ENCODE measurements at regions not wholly inside any gene's neighbourhood (a gene's known extent, or its start where the extent isn't known, plus 50 kb on each side); places are given as distances from the start of the nearest gene placed in this dataset.
"Not testable (repeated sequence)": the region's sequence is repeated elsewhere in the genome, so short reads cannot be mapped to it uniquely, and the experiment has no call there.

DNA sequence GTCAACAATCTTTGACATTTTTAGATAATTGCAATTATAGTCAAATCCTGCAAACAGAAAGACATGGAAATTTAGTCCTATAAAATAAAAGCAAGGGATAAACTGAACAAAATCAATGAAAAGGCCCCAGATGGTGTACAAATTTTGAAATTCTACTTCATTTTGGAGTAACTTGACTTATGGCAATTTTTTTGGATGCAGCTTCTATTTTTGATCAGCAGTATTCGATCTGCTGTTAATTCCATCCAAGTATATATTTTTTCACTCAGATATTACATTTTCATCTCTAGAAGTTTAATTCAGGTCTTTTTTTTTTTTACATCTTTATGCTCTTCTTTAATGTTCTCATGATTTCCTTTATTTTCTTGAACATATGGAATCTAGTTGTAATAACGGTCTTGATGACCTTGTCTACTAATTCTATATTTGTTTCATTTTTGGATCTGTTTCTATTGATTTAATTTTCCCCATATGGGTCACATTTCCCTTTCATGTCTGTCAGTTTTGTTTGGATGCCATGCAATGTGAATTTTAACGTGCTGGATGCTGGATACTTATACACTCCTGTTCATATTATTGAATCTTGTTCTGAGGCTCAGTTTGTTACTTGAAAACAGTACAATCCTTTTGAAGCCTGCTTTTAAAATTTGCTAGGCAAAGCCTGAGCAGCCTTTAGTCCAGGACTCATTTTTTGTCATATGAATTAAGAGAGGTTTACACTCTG lies 164.3 kb upstream of the FAM3C start:
- DNase-seq = no peak

DNA sequence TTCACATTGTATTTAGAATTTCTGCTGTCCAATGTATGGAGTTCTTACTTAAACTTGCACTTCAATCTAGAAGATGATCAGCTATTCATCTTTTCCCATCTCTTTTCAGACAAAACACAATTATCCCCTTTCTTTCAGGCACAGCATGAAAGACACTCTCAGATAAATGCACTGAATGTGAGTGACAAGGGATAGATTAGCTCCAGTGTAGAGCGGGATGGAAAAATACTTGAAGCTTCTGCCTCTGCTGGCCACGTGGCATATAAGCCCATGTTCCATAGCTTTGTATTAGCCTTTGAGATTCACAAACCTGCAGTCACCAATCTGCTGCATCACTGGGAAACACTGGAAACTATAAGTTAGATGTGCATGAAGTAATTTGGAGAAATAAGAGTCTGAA lies 162.2 kb upstream of the FAM3C start:
- no peak for DNase-seq

DNA sequence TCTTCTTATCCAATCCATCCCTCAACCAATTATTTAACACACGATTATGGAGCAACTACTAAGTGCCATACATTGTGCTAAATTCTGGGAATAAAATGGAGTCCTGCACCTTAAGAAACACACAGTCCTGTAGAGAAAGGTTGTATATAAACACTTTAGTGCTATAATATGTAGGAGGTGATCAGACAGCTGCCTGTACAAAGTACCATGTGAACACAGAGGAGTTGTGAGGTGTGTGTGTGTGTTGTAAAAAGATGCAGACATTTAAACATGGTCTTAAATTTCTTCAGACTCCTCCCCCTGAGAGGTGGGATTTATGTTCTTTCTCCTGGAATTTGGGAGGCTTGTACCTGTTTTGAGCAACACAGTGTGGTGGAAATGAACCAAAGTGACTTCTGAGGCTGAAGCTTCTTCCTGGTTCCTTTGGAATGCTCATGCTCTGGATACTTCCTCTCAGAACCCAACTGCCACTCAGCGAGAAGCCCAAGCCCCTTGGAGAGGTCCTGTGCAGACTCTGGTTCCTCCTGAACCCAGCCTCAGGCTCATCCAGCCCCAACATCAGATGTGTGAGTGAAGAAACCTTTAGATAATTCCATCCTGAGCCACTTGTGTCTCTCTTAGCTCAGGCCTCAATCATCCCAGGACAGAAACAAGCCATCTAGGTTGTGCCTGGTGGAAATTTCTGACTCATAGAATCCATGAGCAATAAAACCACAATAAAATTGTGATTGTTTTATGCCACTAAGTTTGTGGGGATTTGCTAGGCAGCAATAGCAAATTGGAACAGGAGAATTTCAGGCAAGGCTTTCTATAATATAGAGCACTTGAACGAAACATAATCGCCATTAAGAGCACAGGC lies 161.2 kb upstream of the FAM3C start:
- no peak for DNase-seq

DNA sequence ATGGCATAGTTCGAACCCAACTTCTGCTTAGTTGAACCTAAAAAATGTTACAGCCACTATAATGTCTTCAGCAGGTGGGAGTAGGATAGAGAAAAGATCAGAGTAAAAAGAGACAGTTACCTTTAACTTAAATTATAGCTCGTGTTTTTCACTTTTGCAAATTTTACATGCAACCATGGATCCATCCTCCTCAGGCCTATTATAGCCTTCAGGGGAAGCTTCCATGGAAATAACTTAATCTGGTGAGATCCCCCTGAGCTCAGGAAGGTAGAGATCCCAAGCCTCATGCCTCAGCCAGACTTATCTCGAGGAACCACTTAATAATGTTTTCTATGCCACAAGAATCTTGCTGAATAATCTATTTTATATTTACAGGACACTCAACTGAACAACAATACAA lies 159.4 kb upstream of the FAM3C start:
- no peak for DNase-seq

DNA sequence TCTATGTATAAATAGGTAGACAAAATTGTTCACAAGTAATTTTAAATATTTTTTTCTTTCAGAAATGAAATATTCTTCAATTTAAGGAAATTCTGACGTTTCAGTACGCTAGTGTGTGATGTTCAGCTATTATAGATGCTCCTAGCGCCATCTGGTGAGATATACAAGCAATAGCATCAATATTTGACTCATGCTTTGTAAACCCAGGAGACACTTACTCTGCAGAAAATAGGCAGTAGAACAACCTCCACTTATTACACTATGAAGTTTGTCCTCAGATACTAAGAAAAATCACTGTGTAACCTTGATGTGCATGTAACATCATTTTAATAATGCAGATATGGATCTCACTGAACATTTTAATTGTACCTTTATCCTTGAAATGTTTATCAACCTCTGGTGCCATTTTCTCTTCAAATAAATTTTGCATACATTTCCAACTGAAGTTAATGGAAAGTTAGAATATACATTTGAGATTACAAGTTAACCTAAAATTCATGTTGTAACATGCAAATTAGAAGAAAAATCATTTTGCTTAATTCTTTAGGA lies 151.5 kb upstream of the FAM3C start:
- no peak for DNase-seq

DNA sequence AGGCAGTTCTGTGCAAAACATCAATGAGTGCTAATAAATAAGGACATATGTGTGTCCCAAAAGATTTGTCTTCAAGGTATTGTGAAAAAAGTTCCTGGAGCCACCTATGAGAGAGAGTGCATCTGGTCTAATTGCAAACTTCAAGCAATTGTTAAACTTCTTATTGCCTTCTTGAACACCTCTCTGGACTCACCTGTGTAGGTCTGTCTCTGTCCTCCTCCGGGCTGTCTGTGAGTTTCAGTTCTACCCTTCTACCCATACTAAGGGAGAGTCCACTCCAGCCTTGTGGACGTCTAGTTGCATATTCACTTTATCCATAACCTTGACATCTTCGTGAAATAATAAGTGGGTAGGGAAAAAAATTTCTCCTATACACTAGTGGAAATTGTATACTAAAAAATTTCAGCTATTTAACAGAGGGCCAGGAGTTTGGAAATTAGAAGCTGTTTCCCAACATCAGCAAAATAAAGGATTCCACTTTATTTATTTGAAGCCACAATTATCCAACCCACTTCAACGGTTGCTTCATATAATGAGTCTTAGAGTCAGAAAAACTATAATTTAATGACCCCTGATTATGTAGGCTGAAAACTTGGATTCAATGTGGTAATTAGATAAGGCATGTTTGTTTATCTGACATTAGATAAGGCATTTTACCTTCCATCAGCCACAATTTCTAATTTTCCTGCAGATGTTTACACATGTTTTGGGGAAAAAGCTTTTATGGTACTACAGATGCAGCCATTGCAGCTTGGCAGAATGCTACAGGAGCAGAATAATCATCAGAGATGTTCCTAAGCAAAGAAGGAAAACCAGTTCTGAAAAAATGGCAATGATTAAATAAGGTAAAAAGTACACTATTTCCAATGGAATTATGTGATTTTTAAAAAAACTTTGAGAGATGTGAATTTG lies 150.8 kb upstream of the FAM3C start:
- DNase-seq = no peak

DNA sequence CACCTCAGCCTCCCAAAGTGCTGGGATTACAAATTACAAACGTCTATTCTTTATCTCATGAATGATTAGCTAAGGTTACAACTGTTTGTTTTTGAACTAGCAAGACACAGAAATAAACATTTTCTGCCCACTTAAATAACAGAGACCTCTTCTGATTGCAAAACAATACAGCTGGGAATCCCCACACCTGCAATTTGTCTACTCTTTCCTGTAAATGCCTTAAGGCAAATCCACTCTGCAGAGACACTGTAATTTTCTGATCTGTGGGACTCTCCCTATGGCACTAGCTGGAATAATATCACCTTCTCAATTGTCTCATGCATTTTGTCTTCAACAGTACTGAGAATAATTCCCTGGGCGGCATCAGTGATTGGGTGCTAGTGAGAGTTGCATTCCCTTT lies 149.3 kb upstream of the FAM3C start:
- DNase-seq = no peak

DNA sequence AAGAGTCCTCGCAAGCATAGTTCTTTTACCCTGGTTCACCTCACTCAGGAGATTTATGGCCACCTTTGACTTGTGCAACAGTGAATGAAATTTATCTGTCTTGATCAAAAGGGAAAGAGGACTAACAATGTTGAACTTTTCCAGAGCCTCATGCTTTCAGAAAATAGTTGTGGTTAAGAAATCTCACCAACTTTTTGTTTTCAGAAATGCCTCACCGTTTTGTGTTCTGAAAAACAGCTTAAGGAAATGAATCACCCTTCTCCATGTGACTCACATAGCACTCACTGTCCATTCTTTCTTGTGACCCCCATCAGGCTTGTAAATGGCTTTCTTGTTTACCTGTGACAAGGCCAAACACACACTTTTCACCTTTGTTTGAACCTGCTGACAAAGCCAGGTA lies 148.6 kb upstream of the FAM3C start:
- DNase-seq = no peak

DNA sequence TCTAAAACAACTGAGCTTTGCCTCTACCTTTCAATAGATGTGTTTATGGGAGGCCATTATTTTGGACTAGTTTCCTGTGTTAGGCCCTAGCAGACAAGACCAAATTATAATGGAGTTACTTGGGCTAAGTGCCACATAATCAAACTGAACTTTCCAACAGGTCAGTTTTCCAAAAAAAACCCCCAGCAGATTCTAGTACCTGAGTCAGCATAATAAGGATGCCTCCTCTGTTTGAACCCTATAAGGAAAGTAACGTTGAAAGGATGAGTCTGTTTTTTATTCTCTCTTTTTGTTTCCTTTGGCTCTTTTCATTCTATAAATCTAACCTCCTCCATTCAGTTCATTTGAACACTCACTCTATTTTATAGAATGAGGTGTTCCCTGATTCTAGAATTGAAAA lies 148.1 kb upstream of the FAM3C start:
- DNase-seq = no peak

DNA sequence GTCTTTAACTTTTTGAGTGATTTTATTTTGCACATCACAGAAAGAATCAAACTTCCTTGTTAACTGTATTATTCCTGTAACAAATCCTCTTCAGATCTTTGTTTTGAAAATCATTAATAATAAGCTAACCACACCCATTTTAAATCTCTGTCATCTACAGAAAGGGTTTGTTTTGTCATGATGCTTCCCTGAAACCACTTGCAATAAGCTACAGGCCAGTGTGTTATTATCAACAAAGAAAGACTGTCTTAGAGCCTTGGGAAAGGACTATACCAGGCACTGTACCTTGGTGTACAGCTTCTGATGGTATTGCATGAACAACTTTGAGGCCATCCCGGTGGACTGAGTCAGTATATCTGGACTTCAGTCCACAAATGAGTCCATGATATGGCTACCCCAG lies 145.3 kb upstream of the FAM3C start:
- DNase-seq = no peak

DNA sequence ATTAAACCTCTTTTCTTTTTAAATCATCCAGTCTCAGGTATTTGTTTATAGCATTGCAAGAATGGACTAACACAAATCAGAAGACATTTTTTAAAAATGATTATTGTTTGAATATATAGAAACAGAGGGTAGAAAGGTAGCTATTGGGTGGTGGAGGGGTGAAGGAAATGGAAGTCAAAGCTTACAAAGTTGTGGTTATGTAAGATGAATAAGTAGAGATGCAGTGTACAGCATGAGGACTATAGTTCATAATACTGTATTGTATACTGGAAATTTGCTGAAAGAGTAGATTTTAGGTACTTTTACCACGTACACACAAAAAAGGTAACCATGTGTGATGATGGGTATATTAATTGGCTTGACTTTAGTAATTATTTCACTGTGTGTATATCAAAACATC lies 144.0 kb upstream of the FAM3C start:
- DNase-seq = no peak

DNA sequence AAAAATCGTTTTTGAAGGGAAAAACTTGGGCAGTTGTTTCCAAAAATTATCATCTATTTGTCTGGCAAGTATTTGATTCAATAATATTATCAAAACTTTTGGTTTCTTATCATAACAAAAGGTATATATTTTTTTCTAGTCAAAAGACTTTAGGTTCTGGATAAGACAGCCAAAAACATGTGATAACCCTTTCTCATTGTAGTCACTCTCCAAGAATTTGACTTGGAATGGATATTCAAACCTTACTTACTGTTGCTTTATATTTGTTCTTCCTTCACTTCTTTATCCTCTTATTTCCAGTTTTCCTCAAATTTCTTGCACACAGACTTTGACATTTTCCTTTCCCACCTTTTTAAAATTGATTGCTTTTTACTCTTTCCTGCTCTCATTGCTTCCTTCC lies 140.9 kb upstream of the FAM3C start:
- DNase-seq = no peak

DNA sequence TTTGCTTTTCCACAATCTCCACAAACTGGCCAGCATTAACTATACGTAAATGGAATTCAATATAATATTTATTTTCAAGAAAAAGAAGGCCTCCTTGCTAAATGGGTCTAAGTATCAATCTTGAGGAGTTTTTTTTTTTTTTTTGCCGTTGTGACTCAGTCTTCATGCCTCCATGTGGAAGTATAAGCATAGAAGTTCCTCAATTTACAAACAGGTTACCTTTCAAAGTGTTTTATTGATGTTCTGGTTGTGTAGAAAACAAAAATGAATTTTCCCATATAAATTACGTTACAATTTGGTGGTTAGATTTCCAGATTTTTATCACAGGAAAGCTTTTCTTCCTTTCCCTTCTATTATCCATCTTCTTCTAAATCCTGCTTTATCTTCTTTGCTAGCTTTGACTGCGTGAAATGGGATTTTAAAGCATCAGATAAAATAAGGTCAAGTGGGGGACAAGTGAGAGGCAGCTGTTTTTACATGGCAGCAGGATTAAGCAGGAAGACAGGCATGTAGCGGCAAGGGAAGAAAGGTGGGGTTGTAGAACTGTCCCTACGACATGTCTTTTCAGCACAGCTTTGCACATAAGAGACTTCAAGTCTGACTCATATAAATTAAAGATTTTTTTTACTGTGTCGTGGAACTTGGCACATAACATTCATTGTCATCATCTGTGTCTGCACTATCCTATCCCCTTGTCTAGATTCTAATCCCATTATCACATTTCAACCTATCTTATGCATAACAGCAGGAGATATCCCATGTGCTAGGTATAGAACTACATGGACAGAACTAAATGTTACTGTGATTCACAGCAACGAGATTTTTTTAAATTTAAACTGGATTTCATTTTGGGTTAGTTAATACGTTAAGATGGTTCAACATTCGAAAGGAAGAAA lies 135.3 kb upstream of the FAM3C start:
- no peak for DNase-seq

DNA sequence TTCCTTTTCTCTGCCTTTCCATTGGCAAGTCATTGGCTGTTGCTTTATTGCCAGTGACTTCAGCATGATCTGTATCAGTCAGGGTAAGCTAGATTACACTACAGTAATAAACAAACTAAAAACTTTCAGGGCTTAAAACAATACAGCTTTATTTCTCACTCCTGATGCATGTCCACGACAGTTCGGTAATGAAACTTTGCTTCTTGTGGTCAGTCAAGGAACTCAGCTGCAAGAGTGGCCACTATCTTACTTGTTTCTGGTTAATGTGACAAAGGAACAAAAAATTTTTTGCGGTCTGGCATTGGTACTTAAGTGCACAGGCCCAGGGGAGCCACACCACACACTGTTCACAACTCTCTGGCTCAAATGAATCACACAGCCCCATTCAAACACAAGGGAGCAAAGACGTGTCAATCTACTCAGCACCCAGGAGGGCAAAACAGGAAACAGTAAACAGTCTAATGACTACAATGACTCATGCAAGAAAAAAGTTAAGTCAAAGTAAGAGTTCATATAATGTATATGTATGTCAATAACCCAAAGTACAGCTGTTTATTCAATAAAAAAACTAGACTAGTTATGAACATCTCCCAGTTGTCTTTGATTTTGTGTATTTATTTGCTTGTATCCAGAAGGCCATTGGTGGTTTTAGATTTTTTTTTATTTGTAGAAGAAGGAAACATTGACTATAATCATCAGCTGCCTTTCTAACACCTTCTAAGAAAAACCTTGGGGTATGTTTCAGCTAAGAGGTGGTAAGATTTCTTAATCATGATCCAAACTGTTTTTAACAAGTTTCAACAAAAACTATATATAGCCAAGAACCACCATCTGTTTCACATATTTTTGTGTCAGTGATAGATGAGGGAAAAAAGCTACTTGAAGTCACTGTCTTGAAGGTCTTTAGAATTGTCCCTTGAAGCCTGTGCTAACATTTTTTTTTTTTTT lies 134.4 kb upstream of the FAM3C start:
- no peak for DNase-seq

DNA sequence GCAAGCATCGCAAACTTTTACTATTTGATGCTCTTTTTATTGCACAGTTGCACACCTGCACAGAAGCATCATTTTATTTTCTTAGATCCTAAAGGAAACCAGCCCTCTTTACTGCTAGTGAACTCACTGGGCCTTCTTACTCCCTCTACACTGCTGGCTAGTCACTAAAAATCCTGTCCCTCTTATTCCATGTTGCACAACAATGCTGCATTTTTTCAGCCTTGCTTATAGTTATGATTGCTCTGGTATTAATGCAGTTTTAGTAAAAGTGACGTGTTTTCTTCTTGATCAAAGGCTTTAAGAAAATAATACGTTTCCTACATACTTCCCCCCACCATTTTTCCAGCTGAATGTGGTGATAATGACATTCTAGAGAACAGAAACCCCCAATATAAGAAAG lies 132.9 kb upstream of the FAM3C start:
- DNase-seq = no peak

DNA sequence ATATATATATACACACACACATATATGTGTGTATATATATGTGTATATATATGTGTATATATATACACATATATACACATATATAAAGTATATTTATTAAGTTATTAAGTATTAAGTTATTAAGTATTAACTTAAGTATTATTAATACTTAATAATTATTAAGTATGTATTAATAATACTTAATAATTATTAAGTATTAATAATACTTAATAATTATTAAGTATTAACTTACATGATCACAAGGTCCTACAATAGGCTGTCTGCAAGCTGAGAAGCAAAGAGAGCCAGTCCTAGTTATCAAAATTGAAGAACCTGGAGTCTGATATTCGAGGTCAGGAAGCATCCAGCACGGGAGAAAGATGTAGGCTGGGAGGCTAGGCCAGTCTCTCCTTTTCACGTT lies 130.1 kb upstream of the FAM3C start:
- not testable (repeated sequence) for DNase-seq

DNA sequence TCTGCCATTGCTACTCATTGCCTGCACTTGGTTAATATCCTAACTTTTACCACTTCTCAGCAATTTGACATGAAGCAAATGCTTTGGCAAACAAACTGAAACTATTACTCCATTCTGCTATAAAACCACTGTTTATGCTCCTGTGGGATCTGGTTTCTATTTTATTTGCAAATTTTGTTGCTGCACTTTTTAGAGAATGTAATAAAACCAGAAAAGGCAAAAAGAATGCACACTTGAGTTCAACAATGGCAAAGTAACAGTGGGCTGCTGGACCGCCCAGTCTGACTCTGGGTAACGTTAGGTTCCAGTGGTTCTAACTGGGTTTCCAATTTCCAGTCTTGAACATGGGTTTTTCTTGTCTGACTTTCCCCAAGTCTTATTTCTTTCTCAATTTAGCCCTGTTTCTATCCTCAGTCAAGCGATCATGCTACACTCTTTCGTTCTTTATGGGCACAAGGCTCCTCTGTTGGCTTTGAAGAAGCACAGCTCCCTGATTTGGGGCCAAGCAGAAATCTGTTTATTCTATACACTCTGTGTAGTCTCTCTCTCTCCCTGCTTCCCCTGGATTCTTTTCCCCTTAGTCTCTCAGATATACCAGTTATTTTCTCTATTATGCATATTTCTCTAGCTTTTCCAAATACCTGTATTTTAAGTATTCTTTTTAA lies 129.2 kb upstream of the FAM3C start:
- DNase-seq = no peak

DNA sequence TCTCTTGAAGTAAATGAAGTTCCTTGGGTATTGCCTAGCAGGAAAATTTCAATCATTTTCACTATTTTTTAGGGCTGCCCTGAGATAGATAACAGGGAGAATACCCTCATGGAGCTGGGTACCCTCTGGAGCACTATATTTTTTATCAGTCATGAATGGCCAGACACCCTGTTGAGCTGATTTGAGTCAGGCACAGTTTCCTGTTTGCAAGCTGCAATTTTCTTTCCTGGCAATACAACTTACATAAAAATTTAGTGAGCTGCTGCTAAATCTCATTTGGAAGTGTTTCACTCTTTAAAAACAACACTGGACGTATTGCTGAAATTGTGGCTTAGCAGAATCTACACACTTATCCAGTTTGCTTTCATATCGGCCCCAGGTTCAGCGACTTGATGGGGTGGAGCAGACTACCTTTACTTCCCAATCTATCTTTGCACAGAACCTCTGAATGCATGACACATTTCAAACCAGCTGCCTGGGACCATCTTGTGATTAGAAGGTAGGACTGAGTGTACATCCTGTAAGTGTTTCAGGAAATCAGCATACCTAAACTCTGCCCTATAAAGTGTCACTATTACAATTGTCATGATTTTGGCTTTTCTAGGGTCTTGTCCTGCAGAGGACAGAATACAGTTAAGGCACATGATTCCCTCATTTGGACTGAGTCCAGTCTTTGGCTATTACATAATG lies 125.7 kb upstream of the FAM3C start:
- no peak for DNase-seq

DNA sequence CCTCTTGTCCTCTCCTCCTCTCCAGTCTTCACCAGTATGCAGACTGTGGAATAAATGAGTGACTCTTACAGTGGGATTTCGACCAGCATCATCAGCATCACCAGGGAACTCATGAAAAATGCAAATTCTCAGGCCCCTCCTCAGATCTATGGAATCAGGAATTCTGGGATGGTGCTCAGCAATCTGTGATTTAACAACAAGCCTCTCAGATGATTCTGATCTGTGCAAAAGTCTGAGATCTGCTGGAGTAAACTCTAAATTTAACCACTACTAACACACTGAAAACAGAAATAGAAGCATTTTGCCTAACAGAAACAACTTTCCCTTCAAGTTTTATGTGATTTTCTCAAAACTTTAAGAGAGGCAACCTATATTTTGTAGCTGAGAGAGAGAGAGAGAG lies 124.8 kb upstream of the FAM3C start:
- DNase-seq = no peak

Measured in NCI-H510A (cell line).